Activated naive CD4-positive, alpha-beta T cell treated with anti-CD3 and anti-CD28 coated beads, Interleukin-2, amount 50 U/mL, for 16 hours (primary cell): ENCODE measurements at regions not wholly inside any gene's neighbourhood (a gene's known extent, or its start where the extent isn't known, plus 50 kb on each side); places are given as distances from the start of the nearest gene placed in this dataset.

Source experiments
- DNase-seq: peaks from one replicate; pipeline ENCODE4 v3.0.0-alpha.2; 2020

DNA sequence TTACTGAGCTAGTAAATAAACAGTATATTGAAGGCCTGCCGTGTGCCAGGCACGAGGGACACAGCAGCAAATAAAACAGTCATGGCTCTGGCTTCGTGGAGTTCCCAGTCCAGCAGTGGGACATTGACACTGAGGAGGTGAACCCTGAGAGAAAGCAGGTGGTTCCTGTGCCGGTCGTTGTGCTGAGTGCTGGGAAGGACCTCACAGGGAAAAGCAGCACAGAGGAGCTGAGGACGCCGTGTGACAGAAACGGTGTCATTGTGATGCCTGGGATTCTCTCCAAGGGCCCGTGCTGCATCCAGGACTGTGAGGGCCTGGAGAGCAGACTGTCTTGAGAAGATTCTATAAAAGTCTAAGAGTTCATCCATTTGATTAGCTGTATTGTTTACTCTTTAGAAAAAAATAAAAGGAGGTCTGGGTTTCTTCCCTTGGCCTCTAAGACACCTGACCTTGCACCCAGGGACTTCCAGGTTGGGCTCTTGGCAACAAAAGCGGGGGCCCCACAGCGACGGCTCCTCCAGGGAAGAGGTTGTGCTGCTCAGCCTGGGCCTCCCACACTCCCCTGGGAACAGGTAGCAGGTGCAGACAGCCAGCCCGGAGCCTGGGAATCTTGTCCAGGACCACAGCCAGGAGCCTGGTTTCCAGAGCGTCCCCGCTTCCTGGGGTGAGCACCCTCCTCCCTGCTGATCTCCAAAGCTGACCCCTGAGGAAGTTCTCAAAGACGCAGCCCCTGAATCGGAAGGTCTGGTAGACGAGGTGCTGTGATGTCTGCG lies 251.2 kb upstream of the PMEPA1 start:
- no peak for DNase-seq

DNA sequence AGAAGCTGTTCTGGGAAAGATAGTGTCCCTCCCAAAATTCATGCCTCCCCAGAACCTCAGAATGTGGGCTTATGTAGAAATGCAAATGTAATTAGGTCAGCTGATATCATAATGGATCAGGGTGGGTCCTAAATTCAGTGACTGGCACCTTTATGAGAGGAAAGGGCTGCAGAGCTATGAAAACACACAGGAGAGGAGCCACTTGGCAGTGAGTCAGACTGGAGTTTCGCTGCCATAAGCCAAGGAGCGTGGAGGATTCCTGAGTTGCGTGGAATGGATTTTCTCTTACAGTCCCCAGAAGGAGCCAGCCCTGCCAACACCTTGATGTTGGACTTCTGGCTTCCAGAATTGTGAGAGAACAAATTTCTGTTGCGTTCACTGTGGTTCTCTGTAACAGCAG lies 249.8 kb upstream of the PMEPA1 start:
- no peak for DNase-seq

DNA sequence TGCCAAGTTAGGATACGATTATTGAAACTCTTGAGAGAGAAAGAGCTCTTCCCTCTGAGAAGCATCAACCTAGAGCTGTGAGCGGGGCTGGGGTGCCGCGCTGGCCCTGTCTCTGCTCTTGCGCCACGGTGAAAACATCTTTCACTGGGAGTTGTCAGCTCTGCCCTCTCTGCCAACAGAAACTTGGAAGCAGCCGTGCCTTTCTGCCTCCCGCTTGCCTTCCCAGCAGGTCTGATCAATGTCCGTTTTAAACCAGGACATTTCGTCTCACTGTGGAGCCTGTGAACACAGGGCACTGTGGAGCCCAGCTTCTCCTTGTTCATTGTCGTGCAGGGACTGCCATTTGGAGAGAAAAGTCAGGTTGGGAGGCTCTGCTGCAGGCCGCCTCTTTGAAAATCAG lies 249.2 kb upstream of the PMEPA1 start:
- no peak for DNase-seq

DNA sequence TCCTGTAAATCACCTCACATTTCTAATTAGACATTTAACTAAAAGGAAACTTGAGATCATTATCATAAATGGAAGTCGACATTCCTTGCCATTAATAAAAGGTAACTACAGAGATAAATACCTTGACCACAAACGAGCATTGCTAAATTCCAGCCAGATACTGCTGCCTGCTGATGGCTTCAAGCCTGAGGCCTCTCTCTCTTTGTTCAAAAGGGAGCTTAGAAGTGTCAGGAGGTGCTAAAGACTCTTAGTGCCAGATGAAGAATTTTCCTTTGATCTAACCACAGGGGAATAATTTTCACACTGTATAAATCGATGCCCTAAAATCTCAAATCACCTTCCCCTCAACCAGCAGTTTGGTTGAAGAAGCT lies 248.2 kb upstream of the PMEPA1 start:
- DNase-seq: no peak

DNA sequence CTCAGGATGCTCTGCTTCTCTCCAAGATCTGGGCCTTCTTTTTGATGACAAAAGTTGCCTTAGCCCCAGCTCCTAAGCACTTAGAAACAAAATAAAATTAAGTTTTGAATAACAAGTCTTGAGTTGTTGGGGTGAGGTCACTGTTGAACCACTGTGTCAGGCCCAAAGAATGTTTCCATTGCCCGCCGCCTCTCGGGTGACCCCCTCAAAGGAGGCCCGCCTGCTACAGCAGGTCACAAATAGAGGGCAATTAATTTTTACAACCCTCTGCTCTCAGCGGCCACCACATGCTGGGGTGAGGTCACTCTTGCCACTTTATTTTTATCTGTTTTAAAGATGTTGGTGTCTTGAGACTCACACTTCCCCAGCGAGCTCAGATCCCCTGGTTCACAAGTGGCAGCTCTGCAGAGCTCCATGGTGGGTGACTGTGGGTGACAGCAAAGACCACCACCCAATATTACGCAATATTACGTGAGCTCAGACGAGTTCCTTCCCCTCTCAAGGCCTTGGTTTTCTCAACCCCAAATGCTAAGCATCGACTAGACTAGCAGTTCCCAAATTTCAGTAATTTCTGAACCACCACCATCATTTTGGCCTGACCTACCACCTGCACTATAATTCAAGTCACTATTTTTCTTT lies 247.7 kb upstream of the PMEPA1 start:
- no peak for DNase-seq

DNA sequence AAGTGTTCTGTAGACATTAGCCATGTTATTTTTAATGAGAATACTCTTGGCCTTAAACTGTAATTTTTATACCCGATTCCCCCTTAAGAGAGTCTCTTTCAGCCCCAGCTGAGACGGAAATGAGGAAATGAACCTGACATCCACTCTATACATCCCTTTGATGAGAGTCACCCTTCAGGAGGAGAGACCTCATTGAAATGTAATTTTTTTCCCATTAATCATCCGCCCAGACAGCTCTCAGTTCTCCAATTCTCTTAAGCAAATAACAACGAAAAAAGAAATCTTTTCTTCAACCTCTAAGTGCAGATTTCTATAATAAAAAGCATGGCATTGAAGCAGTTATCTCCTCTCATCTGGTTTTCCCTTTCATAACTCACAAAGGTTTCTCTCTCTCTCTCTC lies 243.8 kb upstream of the PMEPA1 start:
- DNase-seq: no peak

DNA sequence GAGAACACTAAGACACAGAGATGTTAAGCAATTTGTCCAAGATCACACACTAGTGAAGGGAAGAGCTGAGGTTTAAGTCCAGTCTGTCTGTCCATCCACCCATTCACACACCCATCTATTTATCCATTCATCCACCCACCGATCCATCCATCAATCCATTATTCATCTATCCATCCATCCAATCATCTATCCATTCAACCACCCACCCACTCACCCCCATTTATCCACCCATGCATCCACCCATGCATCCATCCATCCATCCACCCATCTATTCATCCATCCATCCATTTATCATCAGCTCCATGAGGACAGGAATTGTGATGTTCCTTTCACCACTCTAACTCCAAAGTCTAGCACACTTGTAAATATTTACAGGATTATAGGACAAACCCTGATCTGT lies 242.3 kb upstream of the PMEPA1 start:
- no peak for DNase-seq

DNA sequence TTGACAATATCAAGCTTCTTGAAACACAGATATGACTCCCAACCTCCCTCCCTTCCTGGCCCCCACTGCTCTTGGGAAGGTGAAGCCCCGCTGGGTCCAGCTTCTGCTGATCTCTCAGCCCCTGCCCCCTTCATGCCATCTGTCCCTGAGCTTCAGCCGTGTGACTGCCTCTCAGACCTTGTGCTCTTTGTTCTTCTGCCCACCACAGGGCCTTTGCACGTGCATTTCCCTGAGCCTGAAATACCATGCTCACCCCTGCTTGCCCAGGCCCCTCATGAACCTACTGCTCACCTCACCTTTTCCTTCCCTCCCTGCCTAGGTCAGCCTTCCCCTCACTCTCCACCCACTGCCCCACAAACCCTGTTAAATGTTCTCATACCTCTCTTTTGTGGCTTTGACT lies 241.7 kb upstream of the PMEPA1 start:
- no peak for DNase-seq

DNA sequence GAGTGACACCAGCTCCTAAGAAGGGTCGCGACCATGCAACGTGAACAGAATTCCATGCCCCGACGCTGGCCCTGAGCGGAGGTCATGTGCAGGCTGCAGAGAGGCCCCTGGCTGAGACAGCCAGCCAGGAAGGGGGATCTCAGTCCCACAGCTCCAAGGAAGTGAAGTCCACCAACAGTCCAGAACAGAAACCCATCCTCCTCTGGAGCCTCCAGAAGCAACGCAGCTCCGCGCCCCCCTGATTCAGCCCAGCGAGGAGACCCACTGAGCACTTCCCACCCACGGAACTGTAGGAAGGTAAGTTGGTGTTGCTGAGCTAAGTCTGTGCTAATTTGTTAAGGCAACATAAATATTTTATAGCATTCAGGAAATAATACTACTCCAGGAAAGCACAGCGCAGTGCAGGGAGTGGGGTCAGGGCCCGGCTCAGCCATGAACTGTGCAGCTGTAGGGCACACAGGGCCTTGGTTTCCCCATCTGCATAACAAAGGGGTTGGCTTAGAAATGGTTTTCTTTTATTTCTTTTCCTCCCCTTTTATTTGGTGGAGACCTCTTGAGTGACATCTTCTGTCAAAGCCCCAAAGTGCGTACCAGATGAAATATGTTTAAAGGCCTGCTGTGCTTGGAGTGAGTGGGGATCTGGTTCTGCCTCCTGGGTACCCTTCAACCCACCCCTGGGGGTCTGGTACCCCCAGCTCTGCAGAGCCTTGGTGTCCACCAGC lies 241.1 kb upstream of the PMEPA1 start:
- DNase-seq: no peak

DNA sequence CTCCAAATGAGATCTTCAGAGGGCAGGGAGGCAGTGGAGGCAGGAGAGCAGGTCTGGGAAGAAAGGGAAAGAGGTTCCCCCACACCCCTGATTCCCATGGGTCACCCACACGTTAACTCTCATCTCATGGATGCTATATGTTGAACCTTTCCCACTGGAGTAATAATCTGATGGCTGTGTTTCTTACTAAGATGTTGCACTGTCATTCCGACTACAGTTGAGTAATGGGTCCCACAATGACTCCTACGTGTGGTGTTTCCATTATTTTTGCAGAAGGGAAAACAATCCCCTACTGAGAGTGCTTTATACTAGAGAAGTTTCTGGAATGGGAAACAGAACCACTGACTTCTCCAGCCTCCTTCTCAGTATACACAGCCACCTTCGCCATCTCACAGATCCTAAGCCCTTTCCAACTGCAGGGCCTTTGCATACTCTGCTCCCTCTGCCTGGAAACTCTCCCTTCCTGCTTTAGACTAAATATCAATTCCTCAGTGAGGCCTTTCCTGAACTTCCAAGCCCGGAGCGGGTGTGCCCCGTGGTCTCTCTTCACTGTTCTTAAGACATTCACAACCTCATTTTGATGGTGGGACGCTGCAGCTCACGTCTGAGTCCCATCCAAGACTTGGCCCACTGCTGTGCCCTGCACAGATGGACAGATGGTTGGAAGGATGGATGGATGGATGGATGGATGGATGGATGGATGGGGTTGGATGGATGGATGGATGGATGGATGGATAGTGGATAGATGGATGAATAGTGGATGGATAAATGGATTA lies 238.6 kb upstream of the PMEPA1 start:
- DNase-seq: no peak

DNA sequence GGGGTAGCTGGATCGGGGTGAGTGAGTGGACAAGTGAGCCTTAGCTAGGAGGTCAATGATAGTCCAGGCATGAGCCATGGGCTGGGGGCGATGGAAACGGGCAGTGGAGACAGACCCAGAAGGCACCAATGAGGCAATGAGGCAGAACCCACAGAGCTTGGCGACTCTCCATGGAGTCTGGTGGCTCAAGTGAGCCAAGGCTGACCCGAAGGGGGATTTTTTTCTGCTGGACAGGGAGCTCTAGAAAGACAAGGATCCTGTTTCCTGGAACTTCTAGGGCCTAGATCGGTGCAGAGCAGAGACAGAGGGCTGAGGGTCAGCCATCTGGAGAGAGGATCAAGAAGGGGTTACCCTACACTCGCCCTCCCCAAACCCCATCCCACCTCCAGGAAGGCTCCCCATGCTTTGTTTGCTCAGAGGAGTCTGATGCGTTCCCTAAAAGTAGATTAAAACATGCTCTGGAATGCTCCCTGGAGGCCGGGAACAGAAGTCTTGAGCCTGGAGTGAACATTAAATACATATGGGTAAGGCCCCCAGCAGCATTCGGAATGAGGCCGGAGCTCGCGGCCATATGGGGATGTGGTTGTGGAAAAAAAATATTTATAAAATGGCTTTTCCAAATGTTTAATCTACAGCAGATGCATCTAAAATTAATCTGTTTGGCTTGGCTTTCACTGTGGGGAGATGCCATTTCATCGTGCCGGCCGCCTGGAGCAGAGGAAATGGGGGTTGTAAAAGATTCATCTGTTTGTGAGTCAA lies 237.8 kb upstream of the PMEPA1 start:
- DNase-seq: no peak

DNA sequence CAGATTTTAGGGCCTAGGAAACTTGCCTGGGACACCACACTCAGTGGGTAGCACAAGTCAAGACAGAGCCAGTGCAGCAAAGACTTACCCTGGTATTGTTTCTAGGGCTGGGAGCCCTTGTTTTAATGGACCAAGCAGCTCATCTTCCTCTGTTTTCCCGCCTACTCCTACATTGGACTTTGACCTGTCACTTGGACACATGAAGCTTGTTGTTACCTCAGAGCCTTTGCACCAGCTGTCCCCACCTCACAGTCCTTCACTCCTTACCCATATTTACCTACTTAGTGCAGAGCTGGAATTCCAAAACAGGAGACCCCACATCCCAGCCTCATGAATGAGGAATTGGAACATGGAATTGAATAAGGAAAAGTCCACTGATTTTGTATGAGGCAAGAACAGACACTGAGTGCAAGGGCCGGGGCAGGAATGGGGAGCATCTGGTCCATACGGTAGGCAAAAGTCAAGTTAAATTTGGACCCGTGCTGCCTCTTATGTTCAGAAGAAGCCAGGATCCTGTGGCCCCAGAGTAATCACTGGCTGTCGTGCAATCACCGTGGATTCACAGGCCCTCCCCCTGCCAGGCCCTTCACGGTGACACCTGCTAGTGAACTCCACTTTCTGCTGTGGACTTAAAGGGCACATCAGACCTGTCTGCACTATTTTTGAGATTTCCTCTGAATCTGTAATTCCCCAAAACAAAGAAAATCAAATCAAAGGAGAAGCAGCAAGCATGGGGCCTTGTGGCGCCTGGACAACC lies 236.9 kb upstream of the PMEPA1 start:
- no peak for DNase-seq

DNA sequence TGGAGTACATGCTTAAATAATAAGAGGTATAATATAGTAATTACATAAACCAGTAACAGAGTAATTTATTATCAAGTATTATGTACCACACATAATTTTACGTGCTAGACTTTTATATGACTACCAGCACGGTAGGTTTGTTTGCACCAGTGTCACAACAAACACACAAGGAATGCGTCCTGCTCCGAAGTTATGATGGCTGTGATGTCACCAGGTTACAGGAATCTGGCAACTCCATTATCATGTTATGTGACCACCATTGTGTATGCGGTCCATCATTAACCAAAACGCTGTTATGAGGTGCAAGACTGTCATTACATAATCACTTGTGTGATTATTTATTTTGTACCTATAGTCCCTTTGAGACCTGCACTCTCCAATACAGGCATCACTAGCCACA lies 235.2 kb upstream of the PMEPA1 start:
- DNase-seq: no peak

DNA sequence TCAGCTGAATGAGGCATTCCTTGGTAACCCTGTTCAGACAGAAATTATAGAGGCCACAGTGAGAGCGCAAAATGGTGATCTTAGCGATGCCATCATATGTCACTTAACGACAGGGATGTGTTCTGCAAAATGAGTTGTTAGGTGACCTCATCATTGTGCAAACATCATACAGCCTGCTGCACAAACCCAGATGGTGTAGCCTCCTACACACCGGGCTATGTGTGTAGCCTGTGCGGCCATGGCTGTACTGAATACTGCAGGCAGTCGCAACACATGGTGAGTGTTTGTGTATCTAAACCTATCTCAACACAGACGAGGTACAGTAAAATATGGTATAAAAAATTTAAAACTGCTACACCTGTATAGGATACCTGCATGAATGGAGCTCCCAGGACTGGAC lies 234.1 kb upstream of the PMEPA1 start:
- DNase-seq: no peak

DNA sequence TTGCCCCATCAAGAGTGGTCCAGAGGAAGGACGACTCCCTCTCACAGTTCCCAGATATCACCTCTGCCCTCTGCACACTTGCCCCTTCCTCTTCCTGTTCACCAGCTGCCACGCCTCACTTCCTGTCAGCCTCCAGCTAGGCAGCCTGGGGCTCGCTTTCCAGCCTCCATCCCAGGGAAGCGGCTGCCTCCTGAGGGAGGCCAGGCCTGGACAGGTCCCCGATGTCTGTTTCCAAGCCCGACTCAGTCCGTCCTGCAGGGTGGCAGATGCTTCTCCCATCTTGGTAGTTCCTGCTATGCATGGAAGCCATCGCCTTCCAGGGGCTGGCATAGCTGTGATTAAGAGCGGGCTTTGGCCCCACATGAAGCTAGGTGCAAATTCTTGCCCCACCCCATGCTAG lies 233.5 kb upstream of the PMEPA1 start:
- no peak for DNase-seq

DNA sequence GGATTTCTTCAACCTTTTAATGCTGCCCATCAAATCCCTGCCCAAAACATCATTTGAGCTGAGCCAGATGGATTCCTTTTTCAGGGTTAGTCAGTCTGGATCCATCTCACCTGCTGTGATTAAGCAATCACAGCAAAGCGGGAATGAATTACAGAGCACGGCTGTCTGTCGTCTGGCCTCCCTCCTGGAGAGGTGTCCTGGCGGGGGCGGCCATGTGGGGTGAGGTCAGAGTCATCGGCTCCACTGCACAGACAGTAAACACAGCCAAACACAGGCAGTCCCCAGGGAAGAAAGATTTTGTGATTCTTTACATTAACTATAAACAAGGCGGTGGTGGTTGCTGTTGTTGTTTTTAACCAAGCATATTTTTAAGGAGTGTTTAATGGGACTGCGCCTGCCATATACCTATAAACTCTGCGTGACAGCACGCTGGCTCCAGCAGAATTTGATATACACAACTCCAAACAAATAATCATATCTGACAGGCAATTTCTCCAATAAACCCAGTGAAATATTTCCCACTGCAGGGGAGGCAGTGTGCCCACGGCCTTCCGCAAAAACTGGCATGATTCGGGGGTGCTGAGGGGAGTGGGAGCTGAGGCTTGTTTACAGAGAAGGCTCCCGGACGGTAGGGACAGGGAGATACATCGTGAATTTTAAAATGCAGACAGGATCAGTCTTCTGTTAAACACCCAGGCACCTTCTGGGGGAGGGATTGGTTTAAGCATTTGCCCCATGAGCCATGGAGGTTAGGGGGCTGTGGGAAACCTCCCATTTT lies 232.0 kb upstream of the PMEPA1 start:
- no peak for DNase-seq

DNA sequence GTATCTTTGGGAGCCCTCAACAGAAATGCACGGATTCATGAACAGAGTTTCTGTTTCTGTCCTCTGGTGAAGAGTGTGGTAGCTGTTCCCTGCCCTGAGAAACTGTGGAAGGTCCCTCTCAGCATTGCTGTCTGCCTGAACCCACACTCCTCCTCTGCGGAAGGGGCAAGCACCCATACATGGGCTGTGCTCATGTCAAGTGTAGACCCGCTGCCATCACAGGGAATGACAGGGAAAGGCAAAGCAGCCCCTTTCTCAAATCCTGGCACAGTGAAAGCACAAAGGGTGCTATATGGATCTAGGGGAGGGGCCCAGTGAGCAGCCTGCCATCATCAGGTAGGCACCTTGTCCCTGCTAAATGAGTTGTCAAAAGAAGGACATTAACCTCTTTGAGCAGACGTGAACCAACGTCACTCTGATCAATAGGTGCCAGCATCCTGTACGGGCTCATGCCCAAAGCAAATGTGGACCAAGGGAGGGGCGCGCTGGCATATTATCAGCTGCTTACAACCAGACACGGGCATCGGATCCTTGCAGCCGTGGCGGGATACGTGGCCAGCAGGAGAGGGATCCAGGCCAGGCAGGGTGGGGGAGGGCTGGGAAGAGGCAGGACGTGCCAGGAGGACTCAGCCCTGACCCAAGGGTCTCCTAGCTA lies 231.2 kb upstream of the PMEPA1 start:
- DNase-seq: no peak

DNA sequence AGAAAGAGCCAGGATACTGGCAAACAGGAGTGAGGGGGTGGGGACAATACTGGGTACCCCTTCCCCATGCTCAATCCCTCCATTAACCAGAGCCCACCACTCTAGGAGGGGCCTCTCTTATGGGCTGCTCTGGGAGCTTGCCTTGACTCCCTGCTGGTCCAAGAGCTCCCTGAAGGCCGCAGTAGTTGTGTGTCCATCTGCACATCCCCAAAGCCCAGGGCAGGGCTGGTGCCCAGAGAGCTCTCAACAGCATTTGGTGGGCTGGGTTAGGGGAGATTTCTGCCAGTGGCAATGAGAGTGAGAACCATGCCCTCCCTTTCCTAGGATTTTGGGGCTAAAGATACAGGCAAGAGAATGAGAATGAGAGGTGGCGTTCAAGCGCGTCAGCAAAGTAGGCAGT lies 230.6 kb upstream of the PMEPA1 start:
- no peak for DNase-seq

DNA sequence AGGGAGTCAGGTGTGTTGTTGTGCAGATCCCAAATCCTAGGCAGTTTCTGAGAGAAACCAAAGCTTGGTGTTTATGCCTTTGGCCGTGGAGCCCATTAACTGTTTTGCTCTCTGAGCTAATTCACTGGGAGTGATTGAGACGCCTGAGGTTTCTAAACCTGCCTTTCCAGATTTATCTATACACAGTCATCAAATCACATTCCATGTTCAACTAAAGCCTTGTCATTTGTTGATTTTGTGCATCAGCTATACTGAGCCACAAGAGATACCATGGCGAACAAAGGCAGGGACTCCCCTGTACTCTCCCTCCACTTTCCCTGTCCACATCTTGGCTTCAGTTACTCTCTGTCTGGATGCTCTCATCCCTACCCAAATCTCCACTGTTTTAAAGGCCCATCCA lies 229.7 kb upstream of the PMEPA1 start:
- DNase-seq: no peak
